HG03378 (cell line): ENCODE measurements at regions not wholly inside any gene's neighbourhood (a gene's known extent, or its start where the extent isn't known, plus 50 kb on each side); places are given as distances from the start of the nearest gene placed in this dataset.
"Not testable (repeated sequence)": the region's sequence is repeated elsewhere in the genome, so short reads cannot be mapped to it uniquely, and the experiment has no call there.

Experiments
- ATAC-seq: cut with Tn5 transposase; IDR thresholded peaks from one replicate; pipeline ENCODE4 v1.9.1; 2021; ENCODE audit warnings: mild to moderate bottlenecking, moderate library complexity; ENCODE audit not compliant: unreplicated experiment

DNA sequence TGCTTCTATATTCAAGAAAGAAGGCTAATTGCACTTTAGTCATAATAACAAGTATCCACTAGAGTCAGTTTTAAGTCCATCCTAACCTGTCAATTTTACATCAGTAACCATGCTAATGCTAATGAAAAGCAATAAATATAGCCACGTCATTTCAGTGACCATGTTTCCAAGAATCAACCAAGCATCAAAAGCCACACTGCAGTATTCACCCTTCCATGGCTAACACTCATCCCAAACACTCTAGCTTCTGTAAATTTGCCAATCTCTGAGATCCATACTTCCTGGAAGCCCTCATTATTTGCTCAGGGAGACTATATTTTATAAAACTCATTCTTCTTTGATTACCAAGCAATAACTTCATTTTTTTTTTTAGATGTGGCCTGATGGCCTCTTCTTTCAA lies 712.0 kb downstream of the CETN3 start:
- ATAC-seq: no peak

- no peak for ATAC-seq
These were observed 714.2 kb downstream of the CETN3 start for GRCh38 chr5:89695371-89695770.

DNA sequence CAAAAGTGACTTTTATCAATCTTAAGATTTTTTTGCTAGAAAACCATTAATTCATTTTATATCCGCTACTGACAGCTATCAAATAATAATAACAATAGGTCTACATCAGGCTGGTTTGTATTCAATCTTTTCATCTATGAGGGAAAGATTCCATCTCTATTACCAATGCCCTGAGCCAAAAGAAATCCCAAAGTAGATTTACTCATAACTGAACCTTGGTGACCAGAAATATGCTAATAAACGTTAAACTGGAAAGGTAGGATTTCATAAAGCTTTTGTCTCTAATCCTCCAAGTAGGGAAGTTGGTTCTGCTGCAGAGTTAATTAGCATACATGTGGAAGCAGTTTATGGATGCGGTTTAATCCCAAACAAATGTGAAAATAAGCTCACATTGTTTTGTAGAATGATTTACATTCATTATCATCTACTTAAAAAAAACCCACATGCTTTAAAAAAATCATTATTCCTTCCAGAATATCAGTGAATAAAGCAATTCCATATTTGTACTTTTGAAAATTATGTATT lies 715.5 kb downstream of the CETN3 start:
- ATAC-seq: no peak

DNA sequence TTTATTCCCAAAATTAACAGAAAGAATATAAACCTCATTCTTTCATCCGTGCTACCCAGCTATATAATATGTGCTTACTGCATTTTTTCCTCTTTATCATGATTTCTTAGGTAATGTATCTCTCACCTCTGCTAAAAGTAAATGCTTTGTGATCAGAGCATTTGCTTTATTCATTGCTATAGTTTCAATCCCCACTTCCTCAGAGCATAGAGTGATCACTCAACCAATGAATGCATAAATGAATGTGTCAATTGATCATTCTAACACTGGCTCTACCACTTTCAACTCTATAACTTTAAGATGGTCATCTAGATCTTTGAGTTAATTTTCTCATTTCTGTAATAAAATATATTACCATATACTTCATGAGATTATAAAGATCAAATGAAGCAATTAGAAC lies 719.2 kb downstream of the CETN3 start:
- ATAC-seq: no peak

DNA sequence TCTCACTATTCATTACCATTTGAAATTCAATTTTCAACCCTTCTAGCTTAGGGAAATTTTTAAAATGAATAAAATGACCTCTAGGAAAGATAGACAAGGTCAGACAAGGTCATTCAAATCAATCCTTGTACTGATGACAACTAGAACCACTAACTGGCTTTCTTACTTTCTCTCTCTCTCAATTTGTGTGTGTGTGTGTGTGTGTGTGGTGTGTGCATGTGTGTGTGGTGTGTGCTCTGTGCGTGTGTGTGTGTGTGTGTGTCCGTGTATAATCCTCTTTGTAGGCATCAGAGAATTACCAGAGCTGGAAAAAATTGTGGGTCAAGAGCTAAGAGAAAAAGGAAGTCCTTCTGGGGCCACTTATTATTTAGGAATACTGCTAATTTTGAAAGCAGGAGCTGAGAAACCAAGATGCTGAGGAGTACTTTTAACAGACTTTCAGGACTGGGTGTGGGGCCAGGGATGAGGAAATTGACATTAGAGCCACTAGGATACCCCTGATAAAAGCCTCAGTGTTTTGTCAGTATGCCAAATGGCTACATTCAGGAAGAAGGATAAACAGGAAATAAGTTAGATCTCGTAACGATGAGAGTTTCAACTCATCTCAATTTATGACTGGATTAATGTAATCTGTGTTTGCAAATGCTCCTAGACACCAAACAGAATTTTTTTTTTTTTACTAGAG lies 723.3 kb downstream of the CETN3 start:
- no peak for ATAC-seq

GRCh38 chr5:89676634-89677033 lies 732.9 kb downstream of the CETN3 start:
- no peak for ATAC-seq

GRCh38 chr5:89673019-89673418 lies 736.5 kb downstream of the CETN3 start:
- no peak for ATAC-seq

DNA sequence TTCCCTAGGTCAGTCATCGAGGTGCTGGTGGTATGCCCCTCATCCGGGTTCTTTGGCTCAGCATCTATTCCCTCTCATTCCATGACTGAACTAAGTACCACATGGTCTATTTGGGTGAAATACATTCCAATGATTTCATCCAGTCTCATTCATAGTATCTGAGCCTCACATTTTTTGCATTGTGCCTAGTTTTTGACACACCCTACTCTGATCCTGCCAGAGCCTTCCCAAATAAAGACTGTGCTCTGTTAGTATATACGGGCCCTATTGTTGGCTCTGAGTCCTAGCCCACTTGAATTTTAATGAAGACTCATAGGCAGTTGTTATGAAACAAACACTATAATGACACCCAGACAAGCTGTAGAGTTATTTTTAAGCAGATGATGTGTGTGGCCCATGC lies 740.7 kb downstream of the CETN3 start:
- no peak for ATAC-seq

- no peak for ATAC-seq
These were observed 747.1 kb downstream of the CETN3 start for GRCh38 chr5:89662499-89662898.

- ATAC-seq: no peak
These were observed 755.9 kb upstream of the MEF2C start for GRCh38 chr5:89638871-89639270.

DNA sequence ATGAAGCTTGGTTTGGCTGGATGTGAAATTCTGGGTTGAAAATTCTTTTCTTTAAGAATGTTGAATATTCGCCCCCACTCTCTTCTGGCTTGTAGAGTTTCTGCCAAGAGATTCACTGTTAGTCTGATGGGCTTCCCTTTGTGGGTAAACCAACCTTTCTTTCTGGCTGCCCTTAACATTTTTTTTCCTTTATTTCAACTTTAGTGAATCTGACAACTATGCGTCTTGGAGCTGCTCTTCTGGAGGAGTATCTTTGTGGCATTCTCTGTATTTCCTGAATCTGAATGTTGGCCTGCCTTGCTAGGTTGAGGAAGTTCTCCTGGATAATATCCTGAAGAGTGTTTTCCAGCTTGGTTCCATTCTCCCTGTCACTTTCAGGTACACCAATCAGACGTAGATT lies 751.2 kb upstream of the MEF2C start:
- ATAC-seq: not testable (repeated sequence)

DNA sequence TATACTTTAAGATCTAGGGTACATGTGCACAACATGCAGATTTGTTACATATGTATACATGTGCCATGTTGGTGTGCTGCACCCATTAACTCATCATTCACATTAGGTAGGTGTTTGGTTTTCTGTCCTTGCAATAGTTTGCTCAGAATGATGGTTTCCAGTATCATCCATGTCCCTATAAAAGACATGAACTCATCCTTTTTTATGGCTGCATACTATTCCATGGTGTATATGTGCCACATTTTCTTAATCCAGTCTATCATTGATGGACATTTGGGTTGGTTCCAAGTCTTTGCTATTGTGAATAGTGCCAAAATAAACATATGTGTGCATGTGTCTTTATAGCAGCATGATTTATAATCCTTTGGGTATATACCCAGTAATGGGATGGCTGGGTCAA lies 747.1 kb upstream of the MEF2C start:
- not testable (repeated sequence) for ATAC-seq

DNA sequence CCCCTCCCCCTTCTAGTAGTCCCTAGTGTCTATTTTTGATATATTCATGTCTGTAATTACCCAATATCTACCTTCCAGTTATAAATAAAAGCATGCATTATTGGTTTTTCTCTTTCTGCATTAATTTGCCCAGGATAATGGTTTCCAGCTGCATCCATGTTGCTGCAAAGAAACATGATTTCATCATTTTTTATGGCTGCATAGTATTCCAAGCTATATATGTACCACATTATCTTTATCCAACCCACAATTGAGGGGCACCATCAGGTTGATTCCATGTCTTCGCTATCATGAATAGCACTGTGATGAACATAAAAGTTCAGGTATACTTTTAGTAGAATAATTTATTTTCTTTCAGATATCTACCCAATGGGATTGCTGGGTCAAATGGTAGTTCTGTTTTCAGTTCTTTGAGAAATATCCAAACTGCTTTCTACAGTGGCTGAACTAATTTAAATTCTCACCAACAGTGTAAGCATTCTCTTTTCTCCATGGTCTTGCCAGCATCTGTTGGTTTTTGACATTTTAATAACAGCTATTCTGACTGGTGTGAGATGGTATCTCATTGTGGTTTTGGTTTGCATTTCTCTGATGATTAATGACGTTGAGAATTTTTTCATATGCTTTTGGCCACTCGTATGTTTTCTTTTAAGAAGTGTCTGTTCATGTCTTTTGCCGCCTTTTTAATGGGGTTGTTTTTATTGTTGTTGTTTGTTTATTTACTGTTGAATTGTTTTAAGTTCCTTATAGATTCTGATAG lies 746.1 kb upstream of the MEF2C start:
- ATAC-seq: no peak

- ATAC-seq: no peak
These were observed 733.0 kb upstream of the MEF2C start for GRCh38 chr5:89615839-89616518.

DNA sequence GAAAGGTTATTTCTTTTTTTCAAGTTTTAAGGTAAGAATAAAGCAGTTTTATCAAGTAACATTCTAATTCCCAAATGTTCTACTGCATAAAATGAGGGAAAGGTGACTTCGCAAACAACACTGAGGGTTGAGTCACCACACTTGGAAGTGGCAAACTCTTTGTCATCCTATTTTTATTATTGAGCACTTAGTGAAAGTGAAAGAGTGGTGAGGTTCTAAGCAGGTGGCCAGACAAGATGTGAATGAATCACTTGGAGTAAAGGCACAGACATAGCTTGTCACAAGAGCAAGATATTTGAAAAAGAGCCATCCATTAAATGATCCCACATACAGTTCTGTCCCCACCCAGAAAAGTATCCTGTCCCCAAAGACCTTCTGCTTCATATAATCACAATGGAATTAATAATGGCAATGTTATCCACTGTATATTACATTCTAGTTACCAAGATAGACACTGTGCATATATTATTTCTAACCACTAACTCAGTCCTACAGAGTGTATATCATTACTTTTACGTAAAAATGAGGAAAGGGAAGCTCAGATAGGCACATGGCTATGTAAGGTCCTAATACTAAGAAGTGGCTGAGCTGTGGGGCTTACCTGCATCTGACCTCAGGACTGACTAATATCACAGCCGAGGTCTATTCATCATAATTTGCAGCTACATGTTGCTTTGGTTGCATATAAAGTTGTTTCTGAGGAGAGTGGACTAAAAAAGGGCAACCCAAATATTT lies 730.4 kb upstream of the MEF2C start:
- peak; percentile 95 for ATAC-seq

DNA sequence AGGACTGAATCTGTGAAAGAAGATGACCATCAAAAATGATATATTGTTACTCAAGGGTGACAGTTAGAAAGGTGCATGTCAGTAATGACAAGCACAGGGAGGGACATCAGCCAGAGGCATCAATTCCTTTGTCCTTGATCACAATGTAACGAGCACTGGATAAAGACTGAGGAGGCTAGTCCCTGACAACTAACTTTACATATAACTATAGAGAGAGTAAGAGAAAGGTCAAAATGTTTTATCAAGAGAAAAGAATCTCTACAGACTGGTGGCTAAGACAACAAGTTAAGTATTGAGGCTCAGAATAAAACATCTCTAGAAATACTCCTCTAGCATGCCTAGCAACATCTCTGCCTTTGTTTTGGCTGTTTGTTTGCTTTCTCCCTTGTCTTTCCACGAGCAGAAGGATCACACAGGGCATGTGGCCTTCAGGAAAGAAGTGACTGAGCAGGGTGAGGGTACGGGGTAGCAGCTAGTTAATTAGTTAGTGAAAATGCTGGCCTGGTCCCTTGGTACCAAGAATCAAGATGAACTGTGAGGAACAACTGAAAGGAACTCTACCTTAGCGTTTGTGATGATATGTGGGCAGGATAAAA lies 724.1 kb upstream of the MEF2C start:
- no peak for ATAC-seq

GRCh38 chr5:89604342-89604741 lies 721.4 kb upstream of the MEF2C start:
- ATAC-seq: no peak

- no peak for ATAC-seq
These were observed 718.9 kb upstream of the MEF2C start for GRCh38 chr5:89601880-89602279.

- ATAC-seq: no peak
These were observed 714.9 kb upstream of the MEF2C start for GRCh38 chr5:89597878-89598277.

DNA sequence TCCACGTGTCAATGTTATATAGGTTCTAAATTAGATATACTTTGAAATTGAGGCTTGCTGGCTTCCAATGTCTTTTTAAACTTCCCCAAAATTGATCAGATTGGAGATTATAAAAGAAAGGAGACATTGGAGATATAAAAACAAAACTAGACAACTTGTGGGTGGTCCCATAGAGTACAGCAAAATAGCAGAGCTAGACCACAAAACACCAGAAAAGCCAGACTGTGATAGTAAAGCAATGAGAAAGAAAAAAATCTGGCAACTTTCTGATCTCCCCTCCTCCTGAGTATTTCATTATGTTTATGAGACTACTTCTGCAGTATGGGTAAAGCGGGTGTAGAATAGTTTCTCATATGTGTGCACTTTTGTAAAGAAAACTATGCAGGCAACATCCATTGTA lies 713.8 kb upstream of the MEF2C start:
- no peak for ATAC-seq

- no peak for ATAC-seq
These were observed 712.1 kb upstream of the MEF2C start for GRCh38 chr5:89595056-89595455.
